Caco-2 (cell line): ENCODE measurements at regions not wholly inside any gene's neighbourhood (a gene's known extent, or its start where the extent isn't known, plus 50 kb on each side); places are given as distances from the start of the nearest gene placed in this dataset.

Experiments
- BruUV-seq: library from RNA; stranded (reverse); fragments of 400-500 nt; replicated peaks from 2 replicates; lab custom pipeline; 2021; lab: Mats Ljungman, UMichigan
- CTCF ChIA-PET: fragments of 300-600 bp; sonication (Branson Sonifier 250); formaldehyde crosslinking; loops from one replicate; lab custom pipeline; 2022; ENCODE audit warnings: antibody characterized with exemption; lab: Charles Lee
- POLR2A ChIA-PET: fragments of 300-600 bp; sonication (Branson Sonifier 250); formaldehyde crosslinking; loops from one replicate; lab custom pipeline; 2022; ENCODE audit warnings: antibody characterized with exemption; lab: Charles Lee
- DNase-seq, 2 experiments: peaks; one replicate each; pipeline versions ENCODE4 v3.0.0 to v3.0.0-alpha.2; 2020 to 2022
- H3K27me3 ChIP-seq: replicated peaks from 2 replicates; pipeline ENCODE4 v1.6.0; 2011; ENCODE audit warnings: low read length; ENCODE audit not compliant: control insufficient read depth, insufficient read depth
- H3K36me3 ChIP-seq: 2 replicates; pipeline ENCODE4 v1.5.1; 2011; ENCODE audit warnings: low read length; ENCODE audit not compliant: control insufficient read depth, insufficient read depth
- H3K4me1 ChIP-seq: fragments of 250-450 bp; sonication (Bioruptor Pico); 2 replicates; pipeline ENCODE4 v1.5.1; 2020; ENCODE audit warnings: mild to moderate bottlenecking
- H3K4me3 ChIP-seq: 2 replicates; pipeline ENCODE4 v1.5.1; 2011; ENCODE audit warnings: low read depth, mild to moderate bottlenecking, control low read depth, low read length
- H3K9me3 ChIP-seq: fragments of 250-450 bp; sonication (Bioruptor Pico); 2 replicates; pipeline ENCODE4 v1.5.1; 2020; ENCODE audit warnings: mild to moderate bottlenecking, moderate library complexity
- H3K27ac Mint-ChIP-seq: one replicate; pipeline ENCODE4 v1.8.0; 2022; ENCODE audit warnings: mixed read lengths; ENCODE audit not compliant: unreplicated experiment
- H3K27me3 Mint-ChIP-seq: one replicate; pipeline ENCODE4 v1.8.0; 2022; ENCODE audit warnings: mixed read lengths; ENCODE audit not compliant: insufficient read depth, unreplicated experiment
- H3K36me3 Mint-ChIP-seq: one replicate; pipeline ENCODE4 v1.8.0; 2022; ENCODE audit warnings: mild to moderate bottlenecking, mixed read lengths; ENCODE audit not compliant: insufficient read depth, unreplicated experiment
- H3K4me1 Mint-ChIP-seq: one replicate; pipeline ENCODE4 v1.8.0; 2022; ENCODE audit warnings: low read depth, mixed read lengths; ENCODE audit not compliant: unreplicated experiment
- H3K4me3 Mint-ChIP-seq: one replicate; pipeline ENCODE4 v1.8.0; 2022; ENCODE audit warnings: mild to moderate bottlenecking, moderate library complexity, mixed read lengths; ENCODE audit not compliant: unreplicated experiment
- H3K9me3 Mint-ChIP-seq: one replicate; pipeline ENCODE4 v1.8.0; 2022; ENCODE audit warnings: mixed read lengths; ENCODE audit not compliant: unreplicated experiment
- intact Hi-C: fragments of 100-400 bp; cut with micrococcal nuclease; formaldehyde crosslinking; loops from one replicate; pipeline ENCODE4 v1.10.0; 2022; ENCODE audit not compliant: unreplicated experiment
- TF ChIP-seq, protein P1 (sequence below), 2 experiments: fragments of 200-600 bp in 1 of 2; IDR thresholded peaks; 1 replicate in 1 of 2; 2 replicates in 1 of 2; pipeline versions ENCODE4 v1.5.1 to v1.8.0; 2011 to 2022; ENCODE audit warnings: antibody characterized with exemption in 1 of 2, control low read depth in 1 of 2, inconsistent platforms in 1 of 2, low read depth in 1 of 2, low read length in 1 of 2, mild to moderate bottlenecking in 1 of 2, moderate library complexity in 1 of 2; ENCODE audit not compliant: insufficient read depth in 1 of 2, severe bottlenecking in 1 of 2, unreplicated experiment in 1 of 2

DNA sequence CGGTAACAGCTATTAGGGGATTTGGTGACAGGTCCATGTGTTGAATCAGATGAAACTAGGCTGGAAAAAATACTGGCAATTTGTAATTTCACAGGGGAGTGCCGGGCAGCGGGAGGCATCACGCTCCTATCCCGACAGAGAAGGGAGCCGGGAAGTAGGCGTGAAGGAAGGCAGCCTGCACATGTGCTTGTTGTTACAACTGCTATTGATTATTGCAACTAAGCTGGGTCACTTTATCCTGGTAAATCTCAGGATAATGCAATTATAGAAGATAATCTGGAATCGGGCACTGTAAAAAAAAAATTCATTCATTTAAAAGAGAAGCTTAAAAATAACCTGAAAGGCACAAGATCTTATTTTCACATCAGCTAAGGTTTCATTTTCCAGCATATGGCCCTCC is 180.6 kb downstream of the FOXL1 start:
- no TSS peak for BruUV-seq
- Histone ChIP-seq H3K4me3 (no peak overlapping the region), H3K4me1 (no peaks in the 10 kb centered on the region), H3K9me3 (no peaks in the 10 kb centered on the region), H3K27me3 (no peaks in the 10 kb centered on the region), H3K36me3 (no peaks in the 10 kb centered on the region)
- DNase-seq: no peak
- intact Hi-C loops: no loop called here
- Mint-ChIP-seq H3K27me3 (peaks cover 11% of the 10 kb centered on the region), H3K4me1 (no peaks in the 10 kb centered on the region), H3K27ac (no peak overlapping the region), H3K36me3 (no peaks in the 10 kb centered on the region), H3K9me3 (no peaks in the 10 kb centered on the region), H3K4me3 (no peak overlapping the region)
- TF ChIP-seq, protein P1, sequence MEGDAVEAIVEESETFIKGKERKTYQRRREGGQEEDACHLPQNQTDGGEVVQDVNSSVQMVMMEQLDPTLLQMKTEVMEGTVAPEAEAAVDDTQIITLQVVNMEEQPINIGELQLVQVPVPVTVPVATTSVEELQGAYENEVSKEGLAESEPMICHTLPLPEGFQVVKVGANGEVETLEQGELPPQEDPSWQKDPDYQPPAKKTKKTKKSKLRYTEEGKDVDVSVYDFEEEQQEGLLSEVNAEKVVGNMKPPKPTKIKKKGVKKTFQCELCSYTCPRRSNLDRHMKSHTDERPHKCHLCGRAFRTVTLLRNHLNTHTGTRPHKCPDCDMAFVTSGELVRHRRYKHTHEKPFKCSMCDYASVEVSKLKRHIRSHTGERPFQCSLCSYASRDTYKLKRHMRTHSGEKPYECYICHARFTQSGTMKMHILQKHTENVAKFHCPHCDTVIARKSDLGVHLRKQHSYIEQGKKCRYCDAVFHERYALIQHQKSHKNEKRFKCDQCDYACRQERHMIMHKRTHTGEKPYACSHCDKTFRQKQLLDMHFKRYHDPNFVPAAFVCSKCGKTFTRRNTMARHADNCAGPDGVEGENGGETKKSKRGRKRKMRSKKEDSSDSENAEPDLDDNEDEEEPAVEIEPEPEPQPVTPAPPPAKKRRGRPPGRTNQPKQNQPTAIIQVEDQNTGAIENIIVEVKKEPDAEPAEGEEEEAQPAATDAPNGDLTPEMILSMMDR (IDR thresholded peaks at IDR 0.05; ENCODE audit: insufficient read depth in 1 of 2, low read depth in 1 of 2, low read length in 1 of 2, severe bottlenecking in 1 of 2, unreplicated experiment in 1 of 2): no peak
- CTCF ChIA-PET: no interaction called here
- POLR2A ChIA-PET: no interaction called here

- intact Hi-C loops: no loop called here
- no TSS peak for BruUV-seq
- H3K9me3 Mint-ChIP-seq: peaks cover 2% of the 10 kb centered on the region
- CTCF ChIA-PET: interaction anchor here (0.8 to 1.3 kb wide), 2 partner anchors 197 to 301 kb away, joined by 3 to 5 read pairs; no protein-coding TSS in a partner anchor
- H3K36me3 ChIP-seq: no peaks in the 10 kb centered on the region
- H3K4me3 ChIP-seq: no peak overlapping the region
- H3K27me3 Mint-ChIP-seq: peaks cover 17% of the 10 kb centered on the region
- H3K4me3 Mint-ChIP-seq: no peak overlapping the region
- no peaks in the 10 kb centered on the region for H3K4me1 ChIP-seq
- no peaks in the 10 kb centered on the region for H3K4me1 Mint-ChIP-seq
- DNase-seq: peak; percentile 50 to 70
- TF ChIP-seq, protein P1 (IDR thresholded peaks at IDR 0.05; ENCODE audit: insufficient read depth in 1 of 2, low read depth in 1 of 2, low read length in 1 of 2, severe bottlenecking in 1 of 2, unreplicated experiment in 1 of 2): peak; percentile 77 to 86
- no peaks in the 10 kb centered on the region for H3K27me3 ChIP-seq
- no peaks in the 10 kb centered on the region for H3K9me3 ChIP-seq
- no peaks in the 10 kb centered on the region for H3K36me3 Mint-ChIP-seq
- no peak overlapping the region for H3K27ac Mint-ChIP-seq
- POLR2A ChIA-PET: no interaction called here
Observed at GRCh38 chr16:86761111-86762031, 183.0 kb downstream of the FOXL1 start.

DNA sequence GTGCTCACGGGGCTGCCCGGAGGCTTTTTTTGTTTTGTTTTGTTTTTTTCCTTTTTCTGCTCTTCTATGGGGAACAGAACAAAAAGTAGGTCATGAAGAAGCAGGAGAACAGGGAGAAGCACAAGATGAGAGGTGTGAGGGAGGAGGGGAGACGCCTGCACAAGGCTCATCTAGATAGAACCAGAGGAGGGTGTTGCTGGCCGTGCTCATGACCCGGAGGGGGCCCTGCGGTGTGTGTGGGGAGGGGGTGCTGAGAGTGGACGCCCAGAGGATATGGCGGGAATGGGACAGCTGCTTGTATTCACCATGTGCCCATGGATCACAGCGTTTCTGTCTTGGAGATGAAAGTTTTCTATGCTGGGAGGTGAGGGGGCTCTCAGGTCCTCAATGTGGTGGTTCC is 183.7 kb downstream of the FOXL1 start:
- H3K27ac Mint-ChIP-seq: no peak overlapping the region
- H3K4me3 ChIP-seq: no peak overlapping the region
- no peaks in the 10 kb centered on the region for H3K36me3 ChIP-seq
- peaks cover 16% of the 10 kb centered on the region for H3K27me3 Mint-ChIP-seq
- intact Hi-C loops: no loop called here
- no peak overlapping the region for H3K4me3 Mint-ChIP-seq
- no peaks in the 10 kb centered on the region for H3K4me1 Mint-ChIP-seq
- POLR2A ChIA-PET: no interaction called here
- no peaks in the 10 kb centered on the region for H3K27me3 ChIP-seq
- H3K4me1 ChIP-seq: no peaks in the 10 kb centered on the region
- no peaks in the 10 kb centered on the region for H3K36me3 Mint-ChIP-seq
- peaks cover 9% of the 10 kb centered on the region for H3K9me3 Mint-ChIP-seq
- BruUV-seq: no TSS peak
- no peaks in the 10 kb centered on the region for H3K9me3 ChIP-seq
- TF ChIP-seq, protein P1 (IDR thresholded peaks at IDR 0.05; ENCODE audit: insufficient read depth in 1 of 2, low read depth in 1 of 2, low read length in 1 of 2, severe bottlenecking in 1 of 2, unreplicated experiment in 1 of 2): no peak
- CTCF ChIA-PET: no interaction called here
- no peak for DNase-seq
